Endothelial cell of umbilical vein (primary cell): ENCODE measurements at regions not wholly inside any gene's neighbourhood (a gene's known extent, or its start where the extent isn't known, plus 50 kb on each side); places are given as distances from the start of the nearest gene placed in this dataset.

Source experiments
- BruUV-seq: library from RNA; stranded (reverse); fragments of 400-500 nt; replicated peaks from 2 replicates; lab custom pipeline; 2021; lab: Mats Ljungman, UMichigan
- CTCF ChIA-PET: fragments of 300-600, 350-600 bp; sonication (Branson Sonifier 250); formaldehyde crosslinking; loops from one replicate; lab custom pipeline; 2021; ENCODE audit warnings: antibody characterized with exemption, inconsistent platforms; lab: Charles Lee
- POLR2A ChIA-PET: fragments of 300-600, 350-600 bp; sonication (Branson Sonifier 250); formaldehyde crosslinking; loops from one replicate; lab custom pipeline; 2021; ENCODE audit warnings: antibody characterized with exemption, inconsistent platforms; lab: Charles Lee
- DNase-seq: peaks from one replicate; pipeline ENCODE4 v3.0.0-alpha.2; 2011; ENCODE audit warnings: low read depth, low spot score
- FAIRE-seq: peaks from 2 replicates; lab custom pipeline; 2011; peaks lifted over from hg19 to GRCh38; lab: Jason Lieb, UNC
- H2AFZ ChIP-seq: 2 replicates; pipeline ENCODE4 v1.6.0; 2012; ENCODE audit warnings: low read depth, low read length, control low read depth, inconsistent platforms
- H3K27ac ChIP-seq: 2 replicates; pipeline ENCODE4 v1.5.1; 2011; ENCODE audit warnings: low read depth, mild to moderate bottlenecking, control low read depth, low read length, moderate library complexity; ENCODE audit not compliant: insufficient read depth
- H3K27me3 ChIP-seq, 2 experiments: 2 replicates each; pipeline versions ENCODE4 v1.6.0 to v1.6.1; 2011; ENCODE audit warnings: low read length in 2 of 2, mixed read lengths in 1 of 2; ENCODE audit not compliant: control insufficient read depth in 2 of 2, insufficient read depth in 2 of 2
- H3K36me3 ChIP-seq, 2 experiments: 2 replicates in 1 of 2; 3 replicates in 1 of 2; pipeline ENCODE4 v1.5.1; 2011; ENCODE audit warnings: low read length in 2 of 2, mild to moderate bottlenecking in 1 of 2, moderate library complexity in 1 of 2; ENCODE audit not compliant: control insufficient read depth in 2 of 2, insufficient read depth in 2 of 2; ENCODE audit errors: extremely low read depth in 1 of 2
- H3K4me1 ChIP-seq: 3 replicates; pipeline ENCODE4 v1.5.1; 2011; ENCODE audit warnings: mild to moderate bottlenecking, low read length; ENCODE audit not compliant: control insufficient read depth, insufficient read depth; ENCODE audit errors: extremely low read depth
- H3K4me2 ChIP-seq: 2 replicates; pipeline ENCODE4 v1.6.1; 2011; ENCODE audit warnings: low read length, control low read depth, mixed read lengths; ENCODE audit not compliant: insufficient read depth
- H3K4me3 ChIP-seq, 3 experiments: fragments of 200-600 bp in 1 of 3; sonication (generic), shearing (Covaris generic) in 1 of 3; replicated peaks in 1 of 3; 2 replicates each; pipeline ENCODE4 v1.5.1; 2011 to 2016; ENCODE audit warnings: control low read depth in 3 of 3, low read length in 3 of 3, mild to moderate bottlenecking in 2 of 3, inconsistent platforms in 1 of 3, low read depth in 1 of 3, moderate library complexity in 1 of 3; ENCODE audit not compliant: insufficient read depth in 1 of 3
- H3K79me2 ChIP-seq: 2 replicates; pipeline ENCODE4 v1.6.0; 2012; ENCODE audit warnings: low read length, inconsistent platforms; ENCODE audit not compliant: control insufficient read depth, insufficient read depth
- H3K9ac ChIP-seq: replicated peaks from 2 replicates; pipeline ENCODE3; 2011; ENCODE audit warnings: low read length, control low read depth; ENCODE audit not compliant: insufficient read depth; ENCODE audit errors: extremely low read depth
- H3K9me1 ChIP-seq: replicated peaks from 3 replicates; pipeline ENCODE4 v1.6.0; 2011; ENCODE audit warnings: mild to moderate bottlenecking, low read length; ENCODE audit not compliant: control insufficient read depth, insufficient read depth; ENCODE audit errors: extremely low read depth
- H3K9me3 ChIP-seq: replicated peaks from 2 replicates; pipeline ENCODE4 v1.5.1; 2012; ENCODE audit warnings: low read length, inconsistent platforms; ENCODE audit not compliant: control insufficient read depth, insufficient read depth
- H4K20me1 ChIP-seq: replicated peaks from 2 replicates; pipeline ENCODE3; 2011; ENCODE audit warnings: mild to moderate bottlenecking, low read length; ENCODE audit not compliant: control insufficient read depth, insufficient read depth; ENCODE audit errors: extremely low read depth
- EZH2 ChIP-seq: IDR thresholded peaks from 2 replicates; pipeline ENCODE4 v1.6.1; 2012; ENCODE audit warnings: borderline replicate concordance, low read depth, mild to moderate bottlenecking, moderate library complexity, low read length, inconsistent platforms; ENCODE audit not compliant: severe bottlenecking
- FOS ChIP-seq: IDR thresholded peaks from 2 replicates; pipeline ENCODE4 v1.6.1; 2011; ENCODE audit warnings: mild to moderate bottlenecking, low read length, moderate library complexity, borderline replicate concordance; ENCODE audit not compliant: insufficient read depth
- GATA2 ChIP-seq: IDR thresholded peaks from 2 replicates; pipeline ENCODE4 v1.7.0; 2011; ENCODE audit warnings: low read depth, mild to moderate bottlenecking, moderate library complexity, mixed read lengths, low read length; ENCODE audit not compliant: insufficient read length, insufficient read depth
- JUN ChIP-seq: IDR thresholded peaks from 2 replicates; pipeline ENCODE4 v1.6.1; 2011; ENCODE audit warnings: borderline replicate concordance, low read depth; ENCODE audit not compliant: insufficient read length, insufficient read depth
- POLR2A ChIP-seq: IDR thresholded peaks from 2 replicates; pipeline ENCODE4 v1.6.1; 2012; ENCODE audit warnings: low read depth, mild to moderate bottlenecking, control low read depth, low read length
- POLR2AphosphoS5 ChIP-seq: IDR thresholded peaks from 2 replicates; pipeline ENCODE4 v1.6.1; 2012; ENCODE audit warnings: low read depth, mild to moderate bottlenecking, control low read depth, low read length, moderate library complexity; ENCODE audit not compliant: insufficient read depth
- dilution Hi-C: fragments of 300-500 bp; cut with MboI; formaldehyde crosslinking; loops from one replicate; pipeline ENCODE4 v1.15.0; 2019; ENCODE audit warnings: low sequenced_read_pairs; ENCODE audit not compliant: extremely low pct_ligation_motif_present
- intact Hi-C: fragments of 100-400 bp; cut with micrococcal nuclease; formaldehyde crosslinking; loops from one replicate; pipeline ENCODE4 v1.10.0; 2022
- TF ChIP-seq, protein P1 (sequence below): IDR thresholded peaks from 2 replicates; pipeline ENCODE4 v1.6.1; 2011; ENCODE audit not compliant: insufficient read depth, insufficient read length
- TF ChIP-seq, protein P2 (sequence below), 2 donors: IDR thresholded peaks; 1 replicate in 1 of 2; 2 replicates in 1 of 2; pipeline ENCODE4 v1.5.1; 2011; ENCODE audit warnings: low read length in 2 of 2, mild to moderate bottlenecking in 2 of 2, moderate library complexity in 2 of 2, control low read depth in 1 of 2, inconsistent platforms in 1 of 2, low read depth in 1 of 2; ENCODE audit not compliant: insufficient read depth in 1 of 2; ENCODE audit errors: extremely low read depth in 1 of 2

- Histone ChIP-seq H3K9me3 (no peaks in the 10 kb centered on the region), H3K9ac (no peak overlapping the region), H3K4me2 (no peak overlapping the region), H3K36me3 (no peaks in the 10 kb centered on the region), H3K9me1 (no peaks in the 10 kb centered on the region), H2AFZ (no peak overlapping the region), H3K27ac (no peak overlapping the region), H3K79me2 (no peaks in the 10 kb centered on the region), H4K20me1 (no peaks in the 10 kb centered on the region), H3K27me3 (no peaks in the 10 kb centered on the region), H3K4me1 (no peaks in the 10 kb centered on the region), H3K4me3 (no peak overlapping the region)
- CTCF ChIA-PET = no interaction called here
- intact Hi-C loops = no loop called here
- no peak for TF ChIP-seq GATA2
- TF ChIP-seq FOS = no peak
- no peak for TF ChIP-seq POLR2A
- TF ChIP-seq, protein P1, sequence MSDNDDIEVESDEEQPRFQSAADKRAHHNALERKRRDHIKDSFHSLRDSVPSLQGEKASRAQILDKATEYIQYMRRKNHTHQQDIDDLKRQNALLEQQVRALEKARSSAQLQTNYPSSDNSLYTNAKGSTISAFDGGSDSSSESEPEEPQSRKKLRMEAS = no peak
- no peak for TF ChIP-seq POLR2AphosphoS5
- no peak for TF ChIP-seq EZH2
- TF ChIP-seq JUN = no peak
- TF ChIP-seq, protein P2, sequence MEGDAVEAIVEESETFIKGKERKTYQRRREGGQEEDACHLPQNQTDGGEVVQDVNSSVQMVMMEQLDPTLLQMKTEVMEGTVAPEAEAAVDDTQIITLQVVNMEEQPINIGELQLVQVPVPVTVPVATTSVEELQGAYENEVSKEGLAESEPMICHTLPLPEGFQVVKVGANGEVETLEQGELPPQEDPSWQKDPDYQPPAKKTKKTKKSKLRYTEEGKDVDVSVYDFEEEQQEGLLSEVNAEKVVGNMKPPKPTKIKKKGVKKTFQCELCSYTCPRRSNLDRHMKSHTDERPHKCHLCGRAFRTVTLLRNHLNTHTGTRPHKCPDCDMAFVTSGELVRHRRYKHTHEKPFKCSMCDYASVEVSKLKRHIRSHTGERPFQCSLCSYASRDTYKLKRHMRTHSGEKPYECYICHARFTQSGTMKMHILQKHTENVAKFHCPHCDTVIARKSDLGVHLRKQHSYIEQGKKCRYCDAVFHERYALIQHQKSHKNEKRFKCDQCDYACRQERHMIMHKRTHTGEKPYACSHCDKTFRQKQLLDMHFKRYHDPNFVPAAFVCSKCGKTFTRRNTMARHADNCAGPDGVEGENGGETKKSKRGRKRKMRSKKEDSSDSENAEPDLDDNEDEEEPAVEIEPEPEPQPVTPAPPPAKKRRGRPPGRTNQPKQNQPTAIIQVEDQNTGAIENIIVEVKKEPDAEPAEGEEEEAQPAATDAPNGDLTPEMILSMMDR (IDR thresholded peaks at IDR 0.05; ENCODE audit: extremely low read depth in 1 of 2, insufficient read depth in 1 of 2, low read depth in 1 of 2, low read length in 2 of 2) = no peak
- POLR2A ChIA-PET = no interaction called here
- DNase-seq (no peak), FAIRE-seq (no peak)
- no TSS peak for BruUV-seq
- dilution Hi-C loops = no loop called here
Observed at GRCh38 chr10:113302062-113302461, 250.8 kb upstream of the HABP2 start.
